ENCODE measurements at regions not wholly inside any gene's neighbourhood (a gene's known extent, or its start where the extent isn't known, plus 50 kb on each side); places are given as distances from the start of the nearest gene placed in this dataset.

GRCh38 chr10:91021901-91022300 is 101.0 kb upstream of the ANKRD1 start:
- no peak for TF ChIP-seq EZH2 (IDR thresholded peaks at IDR 0.05; ENCODE audit: borderline replicate concordance, low read depth, low read length, severe bottlenecking)
- TF ChIP-seq, protein P1, sequence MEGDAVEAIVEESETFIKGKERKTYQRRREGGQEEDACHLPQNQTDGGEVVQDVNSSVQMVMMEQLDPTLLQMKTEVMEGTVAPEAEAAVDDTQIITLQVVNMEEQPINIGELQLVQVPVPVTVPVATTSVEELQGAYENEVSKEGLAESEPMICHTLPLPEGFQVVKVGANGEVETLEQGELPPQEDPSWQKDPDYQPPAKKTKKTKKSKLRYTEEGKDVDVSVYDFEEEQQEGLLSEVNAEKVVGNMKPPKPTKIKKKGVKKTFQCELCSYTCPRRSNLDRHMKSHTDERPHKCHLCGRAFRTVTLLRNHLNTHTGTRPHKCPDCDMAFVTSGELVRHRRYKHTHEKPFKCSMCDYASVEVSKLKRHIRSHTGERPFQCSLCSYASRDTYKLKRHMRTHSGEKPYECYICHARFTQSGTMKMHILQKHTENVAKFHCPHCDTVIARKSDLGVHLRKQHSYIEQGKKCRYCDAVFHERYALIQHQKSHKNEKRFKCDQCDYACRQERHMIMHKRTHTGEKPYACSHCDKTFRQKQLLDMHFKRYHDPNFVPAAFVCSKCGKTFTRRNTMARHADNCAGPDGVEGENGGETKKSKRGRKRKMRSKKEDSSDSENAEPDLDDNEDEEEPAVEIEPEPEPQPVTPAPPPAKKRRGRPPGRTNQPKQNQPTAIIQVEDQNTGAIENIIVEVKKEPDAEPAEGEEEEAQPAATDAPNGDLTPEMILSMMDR (IDR thresholded peaks at IDR 0.05; ENCODE audit: borderline replicate concordance, extremely low read depth, low read length, poor library complexity, severe bottlenecking) = no peak
